HepG2 (cell line): ENCODE measurements at regions not wholly inside any gene's neighbourhood (a gene's known extent, or its start where the extent isn't known, plus 50 kb on each side); places are given as distances from the start of the nearest gene placed in this dataset.

ENCODE experiments used
- ATAC-seq: fragments of 200-7000 bp; cut with Tn5 transposase; 3 replicates; pipeline ENCODE4 v1.9.1; 2020; ENCODE audit warnings: mild to moderate bottlenecking, moderate library complexity
- BruUV-seq: library from RNA; stranded (reverse); fragments of 400-500 nt; replicated peaks from 2 replicates; lab custom pipeline; 2021; lab: Mats Ljungman, UMichigan
- CTCF ChIA-PET: fragments of 300-600 bp; formaldehyde crosslinking; extraction: SDS; loops from one replicate; lab custom pipeline; 2021; ENCODE audit warnings: low total read pairs, inconsistent platforms, low intra/inter-chr PET ratio; lab: Yijun Ruan, JAX
- POLR2A ChIA-PET: fragments of 350-600 bp; sonication (Branson Sonifier 250); formaldehyde crosslinking; loops from one replicate; lab custom pipeline; 2020; ENCODE audit warnings: antibody characterized with exemption, inconsistent platforms; lab: Yijun Ruan, JAX
- DNase-seq: peaks from one replicate; pipeline ENCODE4 v3.0.0-alpha.2; 2015; ENCODE audit warnings: low spot score
- FAIRE-seq: peaks from 3 replicates; lab custom pipeline; 2011; peaks lifted over from hg19 to GRCh38; lab: Jason Lieb, UNC
- H2AFZ ChIP-seq: one replicate; pipeline ENCODE4 v1.6.1; 2011; ENCODE audit warnings: low read length, inconsistent platforms
- H3K27ac ChIP-seq: fragments of 300-600 bp; 3 replicates; pipeline ENCODE4 v1.8.0; 2011; ENCODE audit warnings: mixed run types, mild to moderate bottlenecking, mixed read lengths, low read length, inconsistent platforms; ENCODE audit not compliant: insufficient read depth; ENCODE audit errors: extremely low read length
- H3K27me3 ChIP-seq, 2 experiments: fragments of 200-600 bp in 1 of 2; 2 replicates in 1 of 2; 3 replicates in 1 of 2; pipeline versions ENCODE4 v1.6.0 to v1.8.0; 2011; ENCODE audit warnings: low read length in 2 of 2, mild to moderate bottlenecking in 2 of 2, moderate library complexity in 2 of 2, inconsistent platforms in 1 of 2; ENCODE audit not compliant: insufficient read depth in 2 of 2, control insufficient read depth in 1 of 2
- H3K36me3 ChIP-seq, 2 experiments: fragments of 200-600 bp in 1 of 2; replicated peaks in 1 of 2; 2 replicates in 1 of 2; 3 replicates in 1 of 2; pipeline versions ENCODE4 v1.5.1 to v1.8.0; 2011; ENCODE audit warnings: low read length in 2 of 2, inconsistent platforms in 1 of 2; ENCODE audit not compliant: insufficient read depth in 2 of 2, control insufficient read depth in 1 of 2
- H3K4me1 ChIP-seq: 2 replicates; pipeline ENCODE4 v1.5.1; 2012; ENCODE audit warnings: low read length, inconsistent platforms; ENCODE audit not compliant: insufficient read depth
- H3K4me2 ChIP-seq: 2 replicates; pipeline ENCODE4 v1.6.0; 2011; ENCODE audit warnings: low read depth, low read length, inconsistent platforms
- H3K4me3 ChIP-seq, 3 experiments: fragments of 200-600 bp in 1 of 3; sonication (generic), shearing (Covaris generic) in 1 of 3; replicated peaks in 1 of 3; 2 replicates each; pipeline ENCODE4 v1.5.1; 2011 to 2016; ENCODE audit warnings: low read length in 3 of 3, inconsistent platforms in 2 of 3, low read depth in 2 of 3, mild to moderate bottlenecking in 2 of 3, control low read depth in 1 of 3, mixed read lengths in 1 of 3; ENCODE audit not compliant: insufficient read depth in 1 of 3
- H3K79me2 ChIP-seq: one replicate; pipeline ENCODE4 v1.6.1; 2011; ENCODE audit warnings: low read length, inconsistent platforms; ENCODE audit not compliant: insufficient read depth
- H3K9ac ChIP-seq: 2 replicates; pipeline ENCODE4 v1.6.0; 2011; ENCODE audit warnings: mild to moderate bottlenecking, low read depth, low read length, inconsistent platforms; ENCODE audit not compliant: insufficient read depth
- H3K9me3 ChIP-seq: 2 replicates; pipeline ENCODE4 v1.5.1; 2012; ENCODE audit warnings: mild to moderate bottlenecking, low read length
- H4K20me1 ChIP-seq: 2 replicates; pipeline ENCODE4 v1.6.0; 2011; ENCODE audit warnings: inconsistent platforms, mild to moderate bottlenecking, low read length, moderate library complexity; ENCODE audit not compliant: insufficient read depth
- ATF1 ChIP-seq: IDR thresholded peaks from 2 replicates; pipeline ENCODE4 v1.6.1; 2016; ENCODE audit warnings: mild to moderate bottlenecking, control low read depth
- JUNB ChIP-seq: sonication (generic); formaldehyde crosslinking; IDR thresholded peaks from 2 replicates; pipeline ENCODE4 v1.8.0; 2022; ENCODE audit warnings: missing genetic modification reagents, mild to moderate bottlenecking, borderline replicate concordance
- KAT2B ChIP-seq: fragments of 150-350 bp; IDR thresholded peaks from 2 replicates; pipeline ENCODE4 v1.6.1; 2014; ENCODE audit warnings: low read depth, low read length, borderline replicate concordance
- PHF8 ChIP-seq: sonication (generic); formaldehyde crosslinking; IDR thresholded peaks from 2 replicates; pipeline ENCODE4 v1.5.0; 2020; ENCODE audit warnings: missing genetic modification reagents
- ZBTB21 ChIP-seq: sonication (generic); formaldehyde crosslinking; IDR thresholded peaks from 2 replicates; pipeline ENCODE4 v1.4.0; 2020; ENCODE audit warnings: missing genetic modification reagents
- ZNF101 ChIP-seq: sonication (generic); formaldehyde crosslinking; IDR thresholded peaks from 2 replicates; pipeline ENCODE4 v1.4.0; 2020; ENCODE audit warnings: mild to moderate bottlenecking, low read depth, missing genetic modification reagents, borderline replicate concordance
- ZNF230 ChIP-seq: sonication (generic); formaldehyde crosslinking; IDR thresholded peaks from 2 replicates; pipeline ENCODE4 v1.4.0; 2020; ENCODE audit warnings: mild to moderate bottlenecking, missing genetic modification reagents
- ZNF562 ChIP-seq: sonication (generic); formaldehyde crosslinking; IDR thresholded peaks from 2 replicates; pipeline ENCODE4 v1.8.0; 2022; ENCODE audit warnings: missing genetic modification reagents, borderline replicate concordance
- ZNF563 ChIP-seq: sonication (generic); formaldehyde crosslinking; IDR thresholded peaks from 2 replicates; pipeline ENCODE4 v1.8.0; 2022; ENCODE audit warnings: mild to moderate bottlenecking, moderate library complexity, missing genetic modification reagents
- ZNF570 ChIP-seq: sonication (generic); formaldehyde crosslinking; IDR thresholded peaks from 2 replicates; pipeline ENCODE4 v1.4.0; 2020; ENCODE audit warnings: mild to moderate bottlenecking, missing genetic modification reagents, borderline replicate concordance
- ZNF644 ChIP-seq: IDR thresholded peaks from 2 replicates; pipeline ENCODE4 v1.6.1; 2016; ENCODE audit warnings: low read depth
- ZNF674 ChIP-seq: sonication (generic); formaldehyde crosslinking; IDR thresholded peaks from 2 replicates; pipeline ENCODE4 v1.5.0; 2020; ENCODE audit warnings: low read depth, mild to moderate bottlenecking, missing genetic modification reagents
- ZNF761 ChIP-seq: sonication (generic); formaldehyde crosslinking; conservative IDR thresholded peaks from 2 replicates; pipeline ENCODE4 v1.4.0; 2020; ENCODE audit warnings: mild to moderate bottlenecking, missing genetic modification reagents
- ZNF766 ChIP-seq: sonication (generic); formaldehyde crosslinking; IDR thresholded peaks from 2 replicates; pipeline ENCODE4 v1.5.0; 2020; ENCODE audit warnings: missing genetic modification reagents, borderline replicate concordance
- WGBS: methylation state at CpG from one replicate; pipeline ENCODE4 v1.1.6; 2017; ENCODE audit warnings: low lambda C conversion rate; 5-methylcytosine and 5-hydroxymethylcytosine counted together
- in situ Hi-C: cut with HindIII; loops from 2 replicates; pipeline ENCODE4 v1.10.0; 2017; ENCODE audit warnings: low pct_unique_long_range_greater_than_20kb; ENCODE audit not compliant: extremely low pct_ligation_motif_present
- intact Hi-C: fragments of 100-400 bp; cut with micrococcal nuclease; formaldehyde crosslinking; loops from one replicate; pipeline ENCODE4 v1.10.0; 2022; ENCODE audit not compliant: unreplicated experiment
- TF ChIP-seq, protein P1 (sequence below): sonication (generic); formaldehyde crosslinking; IDR thresholded peaks from 2 replicates; pipeline ENCODE4 v1.9.0; 2021; ENCODE audit warnings: missing genetic modification reagents, mild to moderate bottlenecking, borderline replicate concordance
- TF ChIP-seq, protein P2 (sequence below): sonication (generic); formaldehyde crosslinking; IDR thresholded peaks from 2 replicates; pipeline ENCODE4 v1.5.0; 2020; ENCODE audit warnings: mild to moderate bottlenecking, missing genetic modification reagents
- TF ChIP-seq, protein P3 (sequence below): sonication (generic); formaldehyde crosslinking; IDR thresholded peaks from 2 replicates; pipeline ENCODE4 v1.8.1; 2022; ENCODE audit warnings: low read depth, mild to moderate bottlenecking, missing genetic modification reagents

DNA sequence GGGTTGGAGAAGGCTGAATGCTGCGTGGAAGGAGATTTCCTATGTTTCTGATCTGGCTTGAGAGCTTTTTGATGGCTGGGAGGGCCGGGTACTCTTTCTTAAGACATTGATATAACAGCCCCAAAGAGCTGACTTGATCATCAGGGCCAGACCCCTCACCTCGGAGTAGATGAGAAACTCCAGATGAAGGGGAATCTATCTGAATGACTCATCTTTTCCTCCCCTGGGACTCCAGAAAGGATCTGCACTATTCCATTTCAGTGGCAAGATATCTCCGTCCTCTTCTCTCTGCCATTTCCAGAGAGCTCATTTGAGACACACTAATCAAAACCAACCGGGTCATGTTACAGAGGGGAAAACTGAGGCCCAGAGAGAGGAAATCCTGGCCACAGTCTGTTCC is 92.9 kb upstream of the MSX1 start:
- no peaks in the 10 kb centered on the region for H3K4me1 ChIP-seq
- ChIA-PET CTCF (no interaction called here), POLR2A (no interaction called here)
- intact Hi-C loops (no loop called here), in situ Hi-C loops (no loop called here)
- DNase-seq (no peak), ATAC-seq (no peak), FAIRE-seq (no peak)
- no peak overlapping the region for H3K4me2 ChIP-seq
- no peak overlapping the region for H3K27ac ChIP-seq
- no peaks in the 10 kb centered on the region for H4K20me1 ChIP-seq
- TF ChIP-seq ZNF761 (CRISPR knock-in tag), result no peak
- TF ChIP-seq, protein P1, sequence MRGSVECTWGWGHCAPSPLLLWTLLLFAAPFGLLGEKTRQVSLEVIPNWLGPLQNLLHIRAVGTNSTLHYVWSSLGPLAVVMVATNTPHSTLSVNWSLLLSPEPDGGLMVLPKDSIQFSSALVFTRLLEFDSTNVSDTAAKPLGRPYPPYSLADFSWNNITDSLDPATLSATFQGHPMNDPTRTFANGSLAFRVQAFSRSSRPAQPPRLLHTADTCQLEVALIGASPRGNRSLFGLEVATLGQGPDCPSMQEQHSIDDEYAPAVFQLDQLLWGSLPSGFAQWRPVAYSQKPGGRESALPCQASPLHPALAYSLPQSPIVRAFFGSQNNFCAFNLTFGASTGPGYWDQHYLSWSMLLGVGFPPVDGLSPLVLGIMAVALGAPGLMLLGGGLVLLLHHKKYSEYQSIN (CRISPR knock-in tag), result no peak
- no peak for TF ChIP-seq ZBTB21
- no peak for TF ChIP-seq KAT2B
- no peak for TF ChIP-seq ATF1 (CRISPR knock-in tag)
- no peak for TF ChIP-seq ZNF101 (CRISPR knock-in tag)
- no peak for TF ChIP-seq ZNF563 (CRISPR knock-in tag)
- no peak for TF ChIP-seq ZNF562 (CRISPR knock-in tag)
- TF ChIP-seq, protein P2, sequence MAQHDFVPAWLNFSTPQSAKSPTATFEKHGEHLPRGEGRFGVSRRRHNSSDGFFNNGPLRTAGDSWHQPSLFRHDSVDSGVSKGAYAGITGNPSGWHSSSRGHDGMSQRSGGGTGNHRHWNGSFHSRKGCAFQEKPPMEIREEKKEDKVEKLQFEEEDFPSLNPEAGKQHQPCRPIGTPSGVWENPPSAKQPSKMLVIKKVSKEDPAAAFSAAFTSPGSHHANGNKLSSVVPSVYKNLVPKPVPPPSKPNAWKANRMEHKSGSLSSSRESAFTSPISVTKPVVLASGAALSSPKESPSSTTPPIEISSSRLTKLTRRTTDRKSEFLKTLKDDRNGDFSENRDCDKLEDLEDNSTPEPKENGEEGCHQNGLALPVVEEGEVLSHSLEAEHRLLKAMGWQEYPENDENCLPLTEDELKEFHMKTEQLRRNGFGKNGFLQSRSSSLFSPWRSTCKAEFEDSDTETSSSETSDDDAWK (CRISPR knock-in tag), result no peak
- TF ChIP-seq, protein P3, sequence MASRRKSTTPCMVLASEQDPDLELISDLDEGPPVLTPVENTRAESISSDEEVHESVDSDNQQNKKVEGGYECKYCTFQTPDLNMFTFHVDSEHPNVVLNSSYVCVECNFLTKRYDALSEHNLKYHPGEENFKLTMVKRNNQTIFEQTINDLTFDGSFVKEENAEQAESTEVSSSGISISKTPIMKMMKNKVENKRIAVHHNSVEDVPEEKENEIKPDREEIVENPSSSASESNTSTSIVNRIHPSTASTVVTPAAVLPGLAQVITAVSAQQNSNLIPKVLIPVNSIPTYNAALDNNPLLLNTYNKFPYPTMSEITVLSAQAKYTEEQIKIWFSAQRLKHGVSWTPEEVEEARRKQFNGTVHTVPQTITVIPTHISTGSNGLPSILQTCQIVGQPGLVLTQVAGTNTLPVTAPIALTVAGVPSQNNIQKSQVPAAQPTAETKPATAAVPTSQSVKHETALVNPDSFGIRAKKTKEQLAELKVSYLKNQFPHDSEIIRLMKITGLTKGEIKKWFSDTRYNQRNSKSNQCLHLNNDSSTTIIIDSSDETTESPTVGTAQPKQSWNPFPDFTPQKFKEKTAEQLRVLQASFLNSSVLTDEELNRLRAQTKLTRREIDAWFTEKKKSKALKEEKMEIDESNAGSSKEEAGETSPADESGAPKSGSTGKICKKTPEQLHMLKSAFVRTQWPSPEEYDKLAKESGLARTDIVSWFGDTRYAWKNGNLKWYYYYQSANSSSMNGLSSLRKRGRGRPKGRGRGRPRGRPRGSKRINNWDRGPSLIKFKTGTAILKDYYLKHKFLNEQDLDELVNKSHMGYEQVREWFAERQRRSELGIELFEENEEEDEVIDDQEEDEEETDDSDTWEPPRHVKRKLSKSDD (CRISPR knock-in tag), result no peak
- no peak for TF ChIP-seq ZNF570 (CRISPR knock-in tag)
- no peak for TF ChIP-seq ZNF230 (CRISPR knock-in tag)
- TF ChIP-seq ZNF674 (CRISPR knock-in tag), result no peak
- TF ChIP-seq PHF8 (CRISPR knock-in tag), result no peak
- no peak for TF ChIP-seq ZNF644 (CRISPR knock-in tag)
- no peak for TF ChIP-seq ZNF766 (CRISPR knock-in tag)
- no peak for TF ChIP-seq JUNB
- 86% methylated on average over 3 of the region's 5 CpGs for WGBS
- no peaks in the 10 kb centered on the region for H3K36me3 ChIP-seq
- H3K9me3 ChIP-seq, result no peaks in the 10 kb centered on the region
- H2AFZ ChIP-seq, result no peak overlapping the region
- no TSS peak for BruUV-seq
- no peak overlapping the region for H3K4me3 ChIP-seq
- H3K9ac ChIP-seq, result no peak overlapping the region
- no peaks in the 10 kb centered on the region for H3K79me2 ChIP-seq
- no peaks in the 10 kb centered on the region for H3K27me3 ChIP-seq
